ENCODE measurements at regions not wholly inside any gene's neighbourhood (a gene's known extent, or its start where the extent isn't known, plus 50 kb on each side); places are given as distances from the start of the nearest gene placed in this dataset.

- Histone ChIP-seq H3K4me2 (ENCODE audit: low read length) (no peak overlapping the region), H3K9me3 (ENCODE audit: control insufficient read depth, low read length) (no peaks in the 10 kb centered on the region), H3K9ac (no peak overlapping the region), H3K36me3 (ENCODE audit: control insufficient read depth, insufficient read depth, low read length) (no peaks in the 10 kb centered on the region), H3K27ac (no peak overlapping the region), H3K4me3 (ENCODE audit: low read depth, low read length) (no peak overlapping the region), H3K4me1 (no peaks in the 10 kb centered on the region), H3K27me3 (ENCODE audit: control insufficient read depth, insufficient read depth, low read length) (no peaks in the 10 kb centered on the region), H3K79me2 (peaks cover 3% of the 10 kb centered on the region), H2AFZ (no peak overlapping the region)
- TF ChIP-seq, protein P1, sequence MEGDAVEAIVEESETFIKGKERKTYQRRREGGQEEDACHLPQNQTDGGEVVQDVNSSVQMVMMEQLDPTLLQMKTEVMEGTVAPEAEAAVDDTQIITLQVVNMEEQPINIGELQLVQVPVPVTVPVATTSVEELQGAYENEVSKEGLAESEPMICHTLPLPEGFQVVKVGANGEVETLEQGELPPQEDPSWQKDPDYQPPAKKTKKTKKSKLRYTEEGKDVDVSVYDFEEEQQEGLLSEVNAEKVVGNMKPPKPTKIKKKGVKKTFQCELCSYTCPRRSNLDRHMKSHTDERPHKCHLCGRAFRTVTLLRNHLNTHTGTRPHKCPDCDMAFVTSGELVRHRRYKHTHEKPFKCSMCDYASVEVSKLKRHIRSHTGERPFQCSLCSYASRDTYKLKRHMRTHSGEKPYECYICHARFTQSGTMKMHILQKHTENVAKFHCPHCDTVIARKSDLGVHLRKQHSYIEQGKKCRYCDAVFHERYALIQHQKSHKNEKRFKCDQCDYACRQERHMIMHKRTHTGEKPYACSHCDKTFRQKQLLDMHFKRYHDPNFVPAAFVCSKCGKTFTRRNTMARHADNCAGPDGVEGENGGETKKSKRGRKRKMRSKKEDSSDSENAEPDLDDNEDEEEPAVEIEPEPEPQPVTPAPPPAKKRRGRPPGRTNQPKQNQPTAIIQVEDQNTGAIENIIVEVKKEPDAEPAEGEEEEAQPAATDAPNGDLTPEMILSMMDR (IDR thresholded peaks at IDR 0.05): no peak
Measured at GRCh38 chr2:217392930-217393584, 533.2 kb upstream of the TNP1 start.

DNA sequence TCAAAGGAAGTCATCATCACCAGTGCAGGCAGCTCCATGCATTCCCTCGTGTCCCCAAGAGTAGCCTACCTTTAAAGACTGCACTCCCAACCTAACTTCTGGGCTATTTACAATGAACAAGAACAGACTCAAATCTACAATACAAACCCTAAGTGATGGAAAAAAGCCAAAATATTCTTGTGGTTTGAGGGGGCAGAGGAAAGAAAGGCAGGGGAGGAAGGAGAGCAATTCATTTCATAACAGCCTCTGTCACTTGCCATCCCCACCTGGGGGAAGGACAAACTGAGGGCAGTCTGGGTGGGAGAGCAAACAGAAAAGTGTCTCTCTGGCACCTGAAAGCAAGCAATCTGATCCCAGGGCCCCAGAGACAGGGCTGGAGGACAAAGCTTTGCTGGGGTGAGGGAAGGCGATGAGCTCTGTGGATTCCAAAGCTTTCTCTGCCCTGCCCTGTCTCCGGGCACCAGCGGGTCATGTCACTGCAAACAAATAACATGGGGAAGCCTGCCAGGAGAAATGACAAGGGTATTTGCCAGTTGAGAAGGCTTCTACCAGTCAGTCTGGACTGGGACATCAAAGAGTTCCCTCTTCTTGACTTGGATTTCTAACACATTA lies 528.0 kb upstream of the TNP1 start:
- Histone ChIP-seq H3K4me2 (ENCODE audit: low read length) (no peak overlapping the region), H3K27me3 (ENCODE audit: control insufficient read depth, insufficient read depth, low read length) (no peaks in the 10 kb centered on the region), H3K36me3 (ENCODE audit: control insufficient read depth, insufficient read depth, low read length) (no peaks in the 10 kb centered on the region), H3K27ac (no peak overlapping the region), H2AFZ (no peak overlapping the region), H3K4me1 (peaks cover 6% of the 10 kb centered on the region), H3K9ac (no peak overlapping the region), H3K79me2 (peaks cover under 1% of the 10 kb centered on the region), H3K4me3 (ENCODE audit: low read depth, low read length) (no peak overlapping the region), H3K9me3 (ENCODE audit: control insufficient read depth, low read length) (no peaks in the 10 kb centered on the region)
- TF ChIP-seq, protein P1 (IDR thresholded peaks at IDR 0.05): no peak

DNA sequence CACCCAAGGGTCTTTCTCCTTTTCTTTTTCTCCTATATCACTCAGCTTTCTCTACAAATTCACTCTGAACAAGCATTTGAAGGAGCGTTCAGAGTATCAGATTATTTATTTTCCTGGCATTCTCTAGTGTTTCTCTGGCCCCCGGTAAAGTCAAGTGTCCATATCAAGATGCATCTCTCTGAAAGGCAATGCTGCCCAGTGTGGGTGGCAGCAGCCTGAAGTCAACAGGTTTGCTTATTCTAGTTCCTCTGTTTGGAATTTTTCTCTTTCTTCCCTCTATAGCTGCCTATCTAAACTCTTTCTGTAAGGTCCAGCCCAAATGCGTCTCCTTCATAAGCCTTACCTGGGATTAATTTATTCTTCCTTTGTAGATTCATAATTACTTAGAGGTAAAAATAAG lies 526.2 kb upstream of the TNP1 start:
- Histone ChIP-seq H3K27ac (no peak overlapping the region), H3K27me3 (ENCODE audit: control insufficient read depth, insufficient read depth, low read length) (no peaks in the 10 kb centered on the region), H3K4me1 (peaks cover 6% of the 10 kb centered on the region), H3K36me3 (ENCODE audit: control insufficient read depth, insufficient read depth, low read length) (no peaks in the 10 kb centered on the region), H3K4me3 (ENCODE audit: low read depth, low read length) (no peak overlapping the region), H2AFZ (no peak overlapping the region), H3K79me2 (no peaks in the 10 kb centered on the region), H3K4me2 (ENCODE audit: low read length) (no peak overlapping the region), H3K9ac (no peak overlapping the region), H3K9me3 (ENCODE audit: control insufficient read depth, low read length) (no peaks in the 10 kb centered on the region)
- TF ChIP-seq, protein P1 (IDR thresholded peaks at IDR 0.05): no peak

DNA sequence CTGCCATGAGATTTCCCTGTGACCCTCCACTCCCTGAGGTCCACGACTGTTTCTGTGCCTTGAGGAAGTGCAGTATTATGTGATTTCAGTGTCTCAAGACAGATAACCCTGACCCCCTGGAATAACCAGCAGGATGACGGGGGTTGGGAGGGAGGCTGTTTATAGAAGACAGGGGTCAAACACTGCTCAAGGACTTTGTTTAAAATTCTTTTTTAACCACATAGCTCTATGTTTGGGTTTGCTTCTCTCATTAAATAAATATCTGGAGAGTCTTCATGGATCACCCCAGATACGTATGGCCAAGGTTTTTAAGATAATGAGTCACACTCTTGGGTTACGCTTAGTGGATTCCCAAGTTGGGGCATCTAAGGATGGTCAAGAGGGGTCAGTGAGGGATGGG lies 523.8 kb upstream of the TNP1 start:
- H3K79me2 ChIP-seq: peaks cover 2% of the 10 kb centered on the region
- TF ChIP-seq, protein P1 (IDR thresholded peaks at IDR 0.05): no peak
- no peaks in the 10 kb centered on the region for H3K36me3 ChIP-seq (ENCODE audit: control insufficient read depth, insufficient read depth, low read length)
- peaks cover 6% of the 10 kb centered on the region for H3K4me1 ChIP-seq
- H3K4me2 ChIP-seq (ENCODE audit: low read length): no peak overlapping the region
- no peaks in the 10 kb centered on the region for H3K9me3 ChIP-seq (ENCODE audit: control insufficient read depth, low read length)
- no peak overlapping the region for H2AFZ ChIP-seq
- H3K9ac ChIP-seq: no peak overlapping the region
- H3K27ac ChIP-seq: no peak overlapping the region
- no peaks in the 10 kb centered on the region for H3K27me3 ChIP-seq (ENCODE audit: control insufficient read depth, insufficient read depth, low read length)
- H3K4me3 ChIP-seq (ENCODE audit: low read depth, low read length): no peak overlapping the region

GRCh38 chr2:217382794-217383193 lies 522.9 kb upstream of the TNP1 start:
- H3K4me1 ChIP-seq: peaks cover 4% of the 10 kb centered on the region

More at GRCh38 chr2:217382794-217383193, 522.9 kb upstream of the TNP1 start:
- Histone ChIP-seq H3K4me2 (ENCODE audit: low read length) (no peak overlapping the region), H3K9ac (no peak overlapping the region), H3K27ac (no peak overlapping the region), H3K9me3 (ENCODE audit: control insufficient read depth, low read length) (no peaks in the 10 kb centered on the region), H3K27me3 (ENCODE audit: control insufficient read depth, insufficient read depth, low read length) (no peaks in the 10 kb centered on the region), H3K36me3 (ENCODE audit: control insufficient read depth, insufficient read depth, low read length) (no peaks in the 10 kb centered on the region), H3K79me2 (peaks cover 2% of the 10 kb centered on the region), H3K4me3 (ENCODE audit: low read depth, low read length) (no peak overlapping the region), H2AFZ (no peak overlapping the region)
- TF ChIP-seq, protein P1 (IDR thresholded peaks at IDR 0.05): no peak
